Endodermal cell (in vitro differentiated cells): ENCODE measurements at regions not wholly inside any gene's neighbourhood (a gene's known extent, or its start where the extent isn't known, plus 50 kb on each side); places are given as distances from the start of the nearest gene placed in this dataset.
A peak's percentile ranks its signal among the peaks of the same experiment; 100 is the strongest.

ENCODE experiments used
- DNase-seq: peaks from one replicate; pipeline ENCODE4 v3.0.0-alpha.2; 2017
- H3K27ac ChIP-seq: 2 replicates; pipeline ENCODE4 v1.5.1; 2013; ENCODE audit warnings: mild to moderate bottlenecking, low read depth, low read length, moderate library complexity
- H3K27me3 ChIP-seq: 2 replicates; pipeline ENCODE4 v1.6.1; 2013; ENCODE audit warnings: mild to moderate bottlenecking, low read length, moderate library complexity; ENCODE audit not compliant: insufficient read depth, control insufficient read depth, poor library complexity, severe bottlenecking
- H3K36me3 ChIP-seq: 2 replicates; pipeline ENCODE4 v1.7.0; 2013; ENCODE audit warnings: mild to moderate bottlenecking, low read length, moderate library complexity; ENCODE audit not compliant: control insufficient read depth, insufficient read depth
- H3K4me1 ChIP-seq: one replicate; pipeline ENCODE4 v1.7.0; 2013; ENCODE audit warnings: low read length; ENCODE audit not compliant: control insufficient read depth, insufficient read depth
- H3K4me3 ChIP-seq: 2 replicates; pipeline ENCODE4 v1.5.1; 2013; ENCODE audit warnings: mild to moderate bottlenecking, low read length, moderate library complexity
- H3K9ac ChIP-seq: 2 replicates; pipeline ENCODE4 v1.6.1; 2013; ENCODE audit warnings: mild to moderate bottlenecking, low read length, moderate library complexity; ENCODE audit not compliant: poor library complexity, severe bottlenecking; ENCODE audit errors: extremely low read depth
- H3K9me3 ChIP-seq: 2 replicates; pipeline ENCODE4 v1.6.1; 2013; ENCODE audit warnings: mild to moderate bottlenecking, low read length, moderate library complexity; ENCODE audit not compliant: control insufficient read depth
- H3K27ac Mint-ChIP-seq: 2 replicates; pipeline ENCODE4 v1.8.0; 2020; ENCODE audit warnings: mixed read lengths
- H3K27me3 Mint-ChIP-seq: 2 replicates; pipeline ENCODE4 v1.8.0; 2021; ENCODE audit warnings: mild to moderate bottlenecking, mixed read lengths; ENCODE audit not compliant: insufficient read depth
- H3K36me3 Mint-ChIP-seq: 2 replicates; pipeline ENCODE4 v1.8.0; 2020; ENCODE audit warnings: low read depth, mixed read lengths
- H3K4me1 Mint-ChIP-seq: 2 replicates; pipeline ENCODE4 v1.8.0; 2020; ENCODE audit warnings: mixed read lengths
- H3K4me3 Mint-ChIP-seq: 2 replicates; pipeline ENCODE4 v1.8.0; 2020; ENCODE audit warnings: mild to moderate bottlenecking, moderate library complexity, mixed read lengths
- H3K9me3 Mint-ChIP-seq: 2 replicates; pipeline ENCODE4 v1.8.0; 2020; ENCODE audit warnings: mild to moderate bottlenecking, mixed read lengths
- CTCF ChIP-seq: fragments of 200-600 bp; sonication (generic); conservative IDR thresholded peaks from 2 replicates; pipeline ENCODE4 v1.5.0; 2021; ENCODE audit warnings: antibody characterized with exemption, mild to moderate bottlenecking
- WGBS, 2 experiments: methylation state at CpG; one replicate each; pipeline versions ENCODE4 v1.1.5 to v1.1.7; 2013; ENCODE audit warnings: missing lambda C conversion rate in 2 of 2, mixed read lengths in 1 of 2; ENCODE audit not compliant: insufficient coverage in 1 of 2, insufficient read length in 1 of 2; 5-methylcytosine and 5-hydroxymethylcytosine counted together

- no peak overlapping the region for H3K9ac ChIP-seq
- H3K4me1 ChIP-seq = no peaks in the 10 kb centered on the region
- Mint-ChIP-seq H3K4me1 (no peaks in the 10 kb centered on the region), H3K9me3 (no peaks in the 10 kb centered on the region), H3K4me3 (no peak overlapping the region), H3K27ac (no peak overlapping the region), H3K27me3 (no peaks in the 10 kb centered on the region), H3K36me3 (no peaks in the 10 kb centered on the region)
- no peak overlapping the region for H3K27ac ChIP-seq
- no peak for TF ChIP-seq CTCF
- no peaks in the 10 kb centered on the region for H3K9me3 ChIP-seq
- H3K27me3 ChIP-seq = no peaks in the 10 kb centered on the region
- 91 to 93% methylated on average over 5 to 7 of the region's 7 CpGs for WGBS, 2 experiments
- H3K4me3 ChIP-seq = no peak overlapping the region
- H3K36me3 ChIP-seq = no peaks in the 10 kb centered on the region
- no peak for DNase-seq
Observed at GRCh38 chr6:91606148-91606901, 1019.5 kb upstream of the MAP3K7 start.

GRCh38 chr6:91600561-91600960 is 1013.7 kb upstream of the MAP3K7 start:
- no peak overlapping the region for H3K27ac Mint-ChIP-seq
- Histone ChIP-seq H3K9ac (no peak overlapping the region), H3K4me1 (no peaks in the 10 kb centered on the region), H3K27me3 (no peaks in the 10 kb centered on the region), H3K4me3 (no peak overlapping the region), H3K27ac (no peak overlapping the region), H3K9me3 (no peaks in the 10 kb centered on the region), H3K36me3 (no peaks in the 10 kb centered on the region)
- no peak overlapping the region for H3K4me3 Mint-ChIP-seq
- H3K36me3 Mint-ChIP-seq = no peaks in the 10 kb centered on the region
- no peaks in the 10 kb centered on the region for H3K9me3 Mint-ChIP-seq
- no peak for DNase-seq
- 80 to 81% methylated on average over 1 of the region's 2 CpGs for WGBS, 2 experiments
- H3K4me1 Mint-ChIP-seq = no peaks in the 10 kb centered on the region
- TF ChIP-seq CTCF = no peak
- no peaks in the 10 kb centered on the region for H3K27me3 Mint-ChIP-seq

- H3K27ac Mint-ChIP-seq = no peak overlapping the region
- H3K36me3 Mint-ChIP-seq = no peaks in the 10 kb centered on the region
Observed at GRCh38 chr6:91590191-91590590, 1003.3 kb upstream of the MAP3K7 start.

More at GRCh38 chr6:91590191-91590590, 1003.3 kb upstream of the MAP3K7 start:
- 56 to 83% methylated on average over 1 to 3 of the region's 3 CpGs for WGBS, 2 experiments
- DNase-seq = peak; percentile 61
- Mint-ChIP-seq H3K4me1 (no peaks in the 10 kb centered on the region), H3K27me3 (no peaks in the 10 kb centered on the region), H3K4me3 (no peak overlapping the region), H3K9me3 (peaks cover 2% of the 10 kb centered on the region)
- no peaks in the 10 kb centered on the region for H3K4me1 ChIP-seq
- no peak overlapping the region for H3K4me3 ChIP-seq
- no peaks in the 10 kb centered on the region for H3K27me3 ChIP-seq
- H3K9me3 ChIP-seq = no peaks in the 10 kb centered on the region
- H3K27ac ChIP-seq = no peak overlapping the region
- no peak overlapping the region for H3K9ac ChIP-seq
- peak; percentile 19 for TF ChIP-seq CTCF
- no peaks in the 10 kb centered on the region for H3K36me3 ChIP-seq
